ENCODE measurements at regions not wholly inside any gene's neighbourhood (a gene's known extent, or its start where the extent isn't known, plus 50 kb on each side); places are given as distances from the start of the nearest gene placed in this dataset.
"Not testable (repeated sequence)": the region's sequence is repeated elsewhere in the genome, so short reads cannot be mapped to it uniquely, and the experiment has no call there.

DNA sequence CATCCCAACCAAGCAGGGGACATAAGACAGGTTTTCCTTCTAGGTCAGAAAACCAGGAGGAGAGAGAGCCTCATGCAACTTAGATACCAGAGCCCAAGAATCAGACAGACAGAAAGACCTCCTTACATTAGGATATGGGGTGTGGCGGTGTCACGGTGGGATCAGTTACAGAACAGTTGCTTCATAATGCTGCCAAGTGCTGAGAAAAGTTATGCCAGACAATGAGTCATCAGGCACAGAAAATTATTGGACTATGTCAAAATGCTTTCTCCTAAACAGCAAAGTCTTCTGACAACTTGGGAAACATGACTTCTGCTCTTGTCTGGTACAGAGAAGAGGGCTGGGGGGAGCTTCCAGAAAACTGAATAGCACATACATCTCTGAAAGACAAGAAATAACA lies 1120.2 kb upstream of the TMPRSS15 start:
- TF ChIP-seq, protein P1, sequence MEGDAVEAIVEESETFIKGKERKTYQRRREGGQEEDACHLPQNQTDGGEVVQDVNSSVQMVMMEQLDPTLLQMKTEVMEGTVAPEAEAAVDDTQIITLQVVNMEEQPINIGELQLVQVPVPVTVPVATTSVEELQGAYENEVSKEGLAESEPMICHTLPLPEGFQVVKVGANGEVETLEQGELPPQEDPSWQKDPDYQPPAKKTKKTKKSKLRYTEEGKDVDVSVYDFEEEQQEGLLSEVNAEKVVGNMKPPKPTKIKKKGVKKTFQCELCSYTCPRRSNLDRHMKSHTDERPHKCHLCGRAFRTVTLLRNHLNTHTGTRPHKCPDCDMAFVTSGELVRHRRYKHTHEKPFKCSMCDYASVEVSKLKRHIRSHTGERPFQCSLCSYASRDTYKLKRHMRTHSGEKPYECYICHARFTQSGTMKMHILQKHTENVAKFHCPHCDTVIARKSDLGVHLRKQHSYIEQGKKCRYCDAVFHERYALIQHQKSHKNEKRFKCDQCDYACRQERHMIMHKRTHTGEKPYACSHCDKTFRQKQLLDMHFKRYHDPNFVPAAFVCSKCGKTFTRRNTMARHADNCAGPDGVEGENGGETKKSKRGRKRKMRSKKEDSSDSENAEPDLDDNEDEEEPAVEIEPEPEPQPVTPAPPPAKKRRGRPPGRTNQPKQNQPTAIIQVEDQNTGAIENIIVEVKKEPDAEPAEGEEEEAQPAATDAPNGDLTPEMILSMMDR (IDR thresholded peaks at IDR 0.05; ENCODE audit: insufficient read depth, low read length, poor library complexity, severe bottlenecking) = no peak
- no peaks in the 10 kb centered on the region for H3K27me3 ChIP-seq (replicated peaks; ENCODE audit: control insufficient read depth, insufficient read depth, low read length)
- no peaks in the 10 kb centered on the region for H3K36me3 ChIP-seq (ENCODE audit: control insufficient read depth, insufficient read depth, low read length)
- DNase-seq (ENCODE audit: extremely low read depth, insufficient read length) = no peak
- H3K4me3 ChIP-seq (replicated peaks; ENCODE audit: low read depth, low read length) = no peak overlapping the region

GRCh38 chr21:19529031-19529430 lies 1125.4 kb upstream of the TMPRSS15 start:
- no peak for DNase-seq (ENCODE audit: extremely low read depth, insufficient read length)
- H3K36me3 ChIP-seq (ENCODE audit: control insufficient read depth, insufficient read depth, low read length) = no peaks in the 10 kb centered on the region

DNA sequence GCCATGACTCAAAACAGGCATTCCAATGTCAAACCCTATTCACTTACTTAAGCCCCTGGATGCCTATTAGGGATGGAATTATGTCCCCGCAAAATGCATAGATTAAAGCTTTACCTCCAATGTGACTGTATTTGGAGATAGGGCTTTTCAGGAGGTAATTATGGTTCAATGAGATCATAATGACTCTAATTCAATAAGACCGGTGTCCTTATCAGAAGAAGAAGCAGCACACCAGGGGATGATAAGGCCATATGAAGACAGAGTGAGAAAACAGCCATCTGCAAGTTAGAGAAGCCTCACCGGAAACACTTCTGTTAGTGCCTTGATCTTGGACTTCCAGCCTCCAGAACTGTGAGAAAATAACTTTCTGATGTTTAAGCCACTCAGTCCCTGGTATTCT lies 1131.8 kb upstream of the TMPRSS15 start:
- DNase-seq (ENCODE audit: extremely low read depth, insufficient read length) = no peak
- no peak overlapping the region for H3K4me3 ChIP-seq (replicated peaks; ENCODE audit: low read depth, low read length)
- H3K27me3 ChIP-seq (replicated peaks; ENCODE audit: control insufficient read depth, insufficient read depth, low read length) = no peaks in the 10 kb centered on the region
- TF ChIP-seq, protein P1 (IDR thresholded peaks at IDR 0.05; ENCODE audit: insufficient read depth, low read length, poor library complexity, severe bottlenecking) = no peak
- no peaks in the 10 kb centered on the region for H3K36me3 ChIP-seq (ENCODE audit: control insufficient read depth, insufficient read depth, low read length)

More at GRCh38 chr21:19529031-19529430, 1125.4 kb upstream of the TMPRSS15 start:
- no peak overlapping the region for H3K4me3 ChIP-seq (replicated peaks; ENCODE audit: low read depth, low read length)
- H3K27me3 ChIP-seq (replicated peaks; ENCODE audit: control insufficient read depth, insufficient read depth, low read length) = no peaks in the 10 kb centered on the region
- TF ChIP-seq, protein P1 (IDR thresholded peaks at IDR 0.05; ENCODE audit: insufficient read depth, low read length, poor library complexity, severe bottlenecking) = no peak

DNA sequence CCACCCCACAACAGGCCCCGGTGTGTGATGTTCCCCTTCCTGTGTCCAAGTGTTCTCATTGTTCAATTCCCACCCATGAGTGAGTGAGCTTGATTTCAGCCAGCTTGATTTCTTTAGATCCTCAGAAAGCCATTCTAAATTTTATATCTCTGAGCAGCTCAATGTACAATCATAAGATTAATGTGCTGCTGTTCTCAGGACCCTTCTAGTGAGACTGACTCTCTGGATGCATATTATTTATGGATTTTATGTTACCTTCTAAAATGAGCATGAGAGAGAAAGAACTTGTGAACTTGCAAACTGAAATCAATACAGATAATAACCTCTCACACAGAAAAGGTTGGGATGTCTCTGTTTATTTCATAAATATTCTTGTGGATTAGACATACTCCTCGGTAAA lies 1133.5 kb upstream of the TMPRSS15 start:
- TF ChIP-seq, protein P1 (IDR thresholded peaks at IDR 0.05; ENCODE audit: insufficient read depth, low read length, poor library complexity, severe bottlenecking) = no peak
- H3K27me3 ChIP-seq (replicated peaks; ENCODE audit: control insufficient read depth, insufficient read depth, low read length) = no peaks in the 10 kb centered on the region
- DNase-seq (ENCODE audit: extremely low read depth, insufficient read length) = no peak

GRCh38 chr21:19540287-19540686 lies 1136.7 kb upstream of the TMPRSS15 start:
- TF ChIP-seq, protein P1 (IDR thresholded peaks at IDR 0.05; ENCODE audit: insufficient read depth, low read length, poor library complexity, severe bottlenecking) = no peak
- Histone ChIP-seq H3K27me3 (replicated peaks; ENCODE audit: control insufficient read depth, insufficient read depth, low read length) (no peaks in the 10 kb centered on the region), H3K4me3 (replicated peaks; ENCODE audit: low read depth, low read length) (no peak overlapping the region), H3K36me3 (ENCODE audit: control insufficient read depth, insufficient read depth, low read length) (no peaks in the 10 kb centered on the region)
- DNase-seq (ENCODE audit: extremely low read depth, insufficient read length) = no peak

More for the DNA sequence above, 1133.5 kb upstream of the TMPRSS15 start:
- Histone ChIP-seq H3K36me3 (ENCODE audit: control insufficient read depth, insufficient read depth, low read length) (no peaks in the 10 kb centered on the region), H3K4me3 (replicated peaks; ENCODE audit: low read depth, low read length) (no peak overlapping the region)

DNA sequence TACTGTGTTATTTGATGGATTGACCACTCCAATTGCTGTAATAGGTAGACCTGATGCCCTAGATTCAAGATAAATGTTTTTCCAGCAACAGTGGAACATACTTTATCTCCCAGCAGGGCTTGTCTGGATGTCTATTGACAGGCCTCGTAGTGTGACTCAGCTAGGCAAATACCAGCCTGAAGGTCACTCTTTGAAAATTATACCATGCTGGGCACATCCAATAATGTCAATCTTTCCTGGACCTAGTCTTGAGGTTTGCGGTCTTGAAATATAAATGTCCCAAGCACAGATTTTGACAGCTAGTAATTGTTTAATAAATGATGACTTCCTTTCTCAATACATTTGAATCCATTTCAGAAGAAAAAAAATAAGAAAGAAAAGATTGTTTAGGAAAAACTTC lies 1138.0 kb upstream of the TMPRSS15 start:
- TF ChIP-seq, protein P1 (IDR thresholded peaks at IDR 0.05; ENCODE audit: insufficient read depth, low read length, poor library complexity, severe bottlenecking) = no peak
- no peak for DNase-seq (ENCODE audit: extremely low read depth, insufficient read length)
- Histone ChIP-seq H3K36me3 (ENCODE audit: control insufficient read depth, insufficient read depth, low read length) (no peaks in the 10 kb centered on the region), H3K4me3 (replicated peaks; ENCODE audit: low read depth, low read length) (no peak overlapping the region), H3K27me3 (replicated peaks; ENCODE audit: control insufficient read depth, insufficient read depth, low read length) (no peaks in the 10 kb centered on the region)

DNA sequence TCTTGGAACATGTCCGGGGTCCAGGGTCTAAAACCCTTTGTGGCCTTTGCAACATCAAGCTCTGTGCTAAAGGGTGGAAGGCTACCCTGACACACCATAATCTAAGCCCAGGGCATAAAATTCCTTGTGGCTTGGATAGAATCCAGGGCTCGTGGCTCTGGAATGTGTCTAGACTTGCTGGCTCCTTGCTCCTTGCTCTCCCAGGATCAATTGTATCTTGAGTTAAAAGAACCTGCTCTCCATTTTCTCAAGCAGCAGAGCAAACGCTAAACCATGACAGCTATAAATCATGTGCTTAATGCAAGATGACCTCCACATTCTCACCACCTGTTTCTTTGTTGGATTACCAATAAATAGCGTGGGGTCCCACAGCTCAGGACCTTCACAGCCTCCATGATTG lies 1140.9 kb upstream of the TMPRSS15 start:
- H3K27me3 ChIP-seq (replicated peaks; ENCODE audit: control insufficient read depth, insufficient read depth, low read length); H3K36me3 ChIP-seq (ENCODE audit: control insufficient read depth, insufficient read depth, low read length); DNase-seq (ENCODE audit: extremely low read depth, insufficient read length); H3K4me3 ChIP-seq (replicated peaks; ENCODE audit: low read depth, low read length): not testable (repeated sequence)

Measured in GM06990 (cell line).